HFFc6 (cell line): ENCODE measurements at regions not wholly inside any gene's neighbourhood (a gene's known extent, or its start where the extent isn't known, plus 50 kb on each side); places are given as distances from the start of the nearest gene placed in this dataset.

Experiments
- DNase-seq: peaks from one replicate; pipeline ENCODE4 v3.0.0-alpha.2; 2018
- H3K27ac Mint-ChIP-seq: 2 replicates; pipeline ENCODE4 v1.8.0; 2020; ENCODE audit warnings: mild to moderate bottlenecking, mixed read lengths
- H3K27me3 Mint-ChIP-seq: 2 replicates; pipeline ENCODE4 v1.8.0; 2021; ENCODE audit warnings: mild to moderate bottlenecking, moderate library complexity, mixed read lengths; ENCODE audit not compliant: insufficient read depth
- H3K36me3 Mint-ChIP-seq: 2 replicates; pipeline ENCODE4 v1.8.0; 2021; ENCODE audit warnings: low read depth, mixed read lengths
- H3K4me1 Mint-ChIP-seq: 2 replicates; pipeline ENCODE4 v1.8.0; 2020; ENCODE audit warnings: low read depth, mixed read lengths
- H3K4me3 Mint-ChIP-seq: 2 replicates; pipeline ENCODE4 v1.8.0; 2020; ENCODE audit warnings: mild to moderate bottlenecking, moderate library complexity, mixed read lengths
- H3K9me3 Mint-ChIP-seq: 2 replicates; pipeline ENCODE4 v1.8.0; 2020; ENCODE audit warnings: mild to moderate bottlenecking, mixed read lengths
- TF ChIP-seq, protein P1 (sequence below): fragments of 200-600 bp; sonication (generic); IDR thresholded peaks from 2 replicates; pipeline ENCODE4 v1.5.0; 2021; ENCODE audit warnings: antibody characterized with exemption, mild to moderate bottlenecking

DNA sequence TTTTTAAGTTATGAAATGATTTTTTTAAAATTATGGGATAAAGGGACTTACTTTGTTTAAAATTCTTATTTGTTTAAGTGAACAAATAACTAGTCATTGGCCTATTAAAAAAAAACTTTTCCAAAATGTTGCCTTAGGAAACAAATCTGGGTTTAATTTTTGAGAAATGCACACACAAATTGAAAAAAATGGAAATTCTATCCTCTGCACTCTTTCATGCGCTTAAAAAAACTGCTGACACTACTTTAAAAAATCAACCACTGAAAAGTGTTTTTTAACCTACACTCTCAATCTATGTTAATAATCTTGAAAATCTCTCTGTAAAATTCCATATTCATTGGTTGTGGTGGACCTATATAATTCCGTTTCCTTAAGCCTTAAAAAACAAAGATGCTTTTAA, 163.4 kb upstream of the DAB2 start:
- DNase-seq: no peak

GRCh38 chr5:39587675-39588074, 162.9 kb upstream of the DAB2 start:
- H3K36me3 Mint-ChIP-seq: no peaks in the 10 kb centered on the region
- no peaks in the 10 kb centered on the region for H3K9me3 Mint-ChIP-seq
- TF ChIP-seq, protein P1, sequence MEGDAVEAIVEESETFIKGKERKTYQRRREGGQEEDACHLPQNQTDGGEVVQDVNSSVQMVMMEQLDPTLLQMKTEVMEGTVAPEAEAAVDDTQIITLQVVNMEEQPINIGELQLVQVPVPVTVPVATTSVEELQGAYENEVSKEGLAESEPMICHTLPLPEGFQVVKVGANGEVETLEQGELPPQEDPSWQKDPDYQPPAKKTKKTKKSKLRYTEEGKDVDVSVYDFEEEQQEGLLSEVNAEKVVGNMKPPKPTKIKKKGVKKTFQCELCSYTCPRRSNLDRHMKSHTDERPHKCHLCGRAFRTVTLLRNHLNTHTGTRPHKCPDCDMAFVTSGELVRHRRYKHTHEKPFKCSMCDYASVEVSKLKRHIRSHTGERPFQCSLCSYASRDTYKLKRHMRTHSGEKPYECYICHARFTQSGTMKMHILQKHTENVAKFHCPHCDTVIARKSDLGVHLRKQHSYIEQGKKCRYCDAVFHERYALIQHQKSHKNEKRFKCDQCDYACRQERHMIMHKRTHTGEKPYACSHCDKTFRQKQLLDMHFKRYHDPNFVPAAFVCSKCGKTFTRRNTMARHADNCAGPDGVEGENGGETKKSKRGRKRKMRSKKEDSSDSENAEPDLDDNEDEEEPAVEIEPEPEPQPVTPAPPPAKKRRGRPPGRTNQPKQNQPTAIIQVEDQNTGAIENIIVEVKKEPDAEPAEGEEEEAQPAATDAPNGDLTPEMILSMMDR: no peak
- no peak overlapping the region for H3K27ac Mint-ChIP-seq
- no peak overlapping the region for H3K4me3 Mint-ChIP-seq
- DNase-seq: no peak
- peaks cover 7% of the 10 kb centered on the region; the same call in 1 of the 2 replicates for H3K4me1 Mint-ChIP-seq
- H3K27me3 Mint-ChIP-seq: peaks cover 37% of the 10 kb centered on the region

More for the DNA sequence above, 163.4 kb upstream of the DAB2 start:
- peaks cover 34% of the 10 kb centered on the region for H3K27me3 Mint-ChIP-seq
- H3K27ac Mint-ChIP-seq: no peak overlapping the region
- no peak overlapping the region for H3K4me3 Mint-ChIP-seq
- no peaks in the 10 kb centered on the region for H3K36me3 Mint-ChIP-seq
- TF ChIP-seq, protein P1: no peak
- H3K9me3 Mint-ChIP-seq: no peaks in the 10 kb centered on the region
- peaks cover 7% of the 10 kb centered on the region; the same call in 1 of the 2 replicates for H3K4me1 Mint-ChIP-seq

GRCh38 chr5:39586185-39586584, 161.4 kb upstream of the DAB2 start:
- no peak for DNase-seq
- H3K27me3 Mint-ChIP-seq: peaks cover 39% of the 10 kb centered on the region
- no peak overlapping the region for H3K4me3 Mint-ChIP-seq
- TF ChIP-seq, protein P1: no peak
- no peaks in the 10 kb centered on the region for H3K9me3 Mint-ChIP-seq
- H3K4me1 Mint-ChIP-seq: peaks cover 12% of the 10 kb centered on the region
- H3K27ac Mint-ChIP-seq: no peak overlapping the region
- H3K36me3 Mint-ChIP-seq: no peaks in the 10 kb centered on the region

DNA sequence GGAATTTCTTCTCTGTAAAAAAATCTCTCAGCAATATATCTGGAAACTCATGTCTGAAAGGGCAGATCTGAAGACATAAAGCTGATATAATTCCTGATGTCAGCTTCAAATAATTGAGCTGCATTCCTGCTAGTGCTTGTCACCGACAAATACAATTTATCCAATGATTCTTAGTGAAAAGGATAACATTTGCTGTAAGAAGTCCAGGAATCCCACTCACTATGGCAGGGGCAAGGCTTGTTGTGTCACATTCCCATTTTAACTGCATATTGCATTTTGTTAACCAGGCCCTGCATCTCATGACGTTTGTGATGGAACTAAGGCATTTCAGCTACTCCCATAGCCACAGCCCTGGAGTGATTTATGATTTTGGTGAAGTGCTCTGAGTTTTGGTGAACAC, 160.1 kb upstream of the DAB2 start:
- Mint-ChIP-seq H3K27ac (no peak overlapping the region), H3K4me3 (no peak overlapping the region), H3K9me3 (no peaks in the 10 kb centered on the region), H3K4me1 (peaks cover 23% of the 10 kb centered on the region), H3K36me3 (no peaks in the 10 kb centered on the region), H3K27me3 (peaks cover 37% of the 10 kb centered on the region)
- TF ChIP-seq, protein P1: no peak
- no peak for DNase-seq

- TF ChIP-seq, protein P1: no peak
- peak; percentile 18 for DNase-seq
- no peak overlapping the region for H3K4me3 Mint-ChIP-seq
- H3K36me3 Mint-ChIP-seq: no peaks in the 10 kb centered on the region
- H3K27ac Mint-ChIP-seq: no peak overlapping the region
- peaks cover 22% of the 10 kb centered on the region; the same call in 1 of the 2 replicates for H3K27me3 Mint-ChIP-seq
- peaks cover 26% of the 10 kb centered on the region for H3K4me1 Mint-ChIP-seq
- no peaks in the 10 kb centered on the region for H3K9me3 Mint-ChIP-seq
Observed at GRCh38 chr5:39580702-39581453, 156.1 kb upstream of the DAB2 start.
